ENCODE measurements at regions not wholly inside any gene's neighbourhood (a gene's known extent, or its start where the extent isn't known, plus 50 kb on each side); places are given as distances from the start of the nearest gene placed in this dataset.

GRCh38 chr1:244164511-244164890, 113.4 kb downstream of the ZBTB18 start:
- TF ChIP-seq CTCF (conservative IDR thresholded peaks at IDR 0.05 in 1 of 2, IDR thresholded peaks at IDR 0.05 in 1 of 2; ENCODE audit: extremely low read depth in 1 of 2, insufficient read depth in 1 of 2, low read depth in 1 of 2, low read length in 2 of 2) (no peak), EZH2 (IDR thresholded peaks at IDR 0.05; ENCODE audit: borderline replicate concordance, low read length) (no peak)

All from mammary epithelial cell (primary cell).